GM12878 (cell line): ENCODE measurements at regions not wholly inside any gene's neighbourhood (a gene's known extent, or its start where the extent isn't known, plus 50 kb on each side); places are given as distances from the start of the nearest gene placed in this dataset.
A peak's percentile ranks its signal among the peaks of the same experiment; 100 is the strongest.

ENCODE experiments used
- ASH2L ChIP-seq: fragments of 300-600, 200-600 bp; sonication (generic); IDR thresholded peaks from 2 replicates; pipeline ENCODE4 v1.6.1; 2017; ENCODE audit warnings: low read depth, mild to moderate bottlenecking, borderline replicate concordance
- EGR1 ChIP-seq, 2 experiments: IDR thresholded peaks; 1 replicate in 1 of 2; 2 replicates in 1 of 2; pipeline ENCODE4 v1.6.1; 2011 to 2012; ENCODE audit warnings: low read depth in 2 of 2, low read length in 2 of 2, borderline replicate concordance in 1 of 2, mild to moderate bottlenecking in 1 of 2, moderate library complexity in 1 of 2
- ETV6 ChIP-seq, 2 experiments: fragments of 450-650 bp in 1 of 2; IDR thresholded peaks in 1 of 2; conservative IDR thresholded peaks in 1 of 2; 2 replicates each; pipeline ENCODE4 v1.6.1; 2014; ENCODE audit warnings: antibody characterized with exemption in 1 of 2, borderline replicate concordance in 1 of 2, low read depth in 1 of 2, mild to moderate bottlenecking in 1 of 2, moderate library complexity in 1 of 2
- GATAD2B ChIP-seq: fragments of 450-650 bp; conservative IDR thresholded peaks from 2 replicates; pipeline ENCODE4 v1.6.1; 2017; ENCODE audit warnings: low read depth, mild to moderate bottlenecking, moderate library complexity
- IKZF2 ChIP-seq, 2 experiments: fragments of 450-650 bp; IDR thresholded peaks; 2 replicates each; pipeline ENCODE4 v1.6.1; 2017; ENCODE audit warnings: mild to moderate bottlenecking in 2 of 2, moderate library complexity in 2 of 2
- KDM1A ChIP-seq: fragments of 200-600 bp; sonication (generic); IDR thresholded peaks from 2 replicates; pipeline ENCODE4 v1.6.1; 2016; ENCODE audit warnings: borderline replicate concordance
- MEF2B ChIP-seq: fragments of 450-650 bp; IDR thresholded peaks from 2 replicates; pipeline ENCODE4 v1.6.1; 2018; ENCODE audit warnings: mild to moderate bottlenecking, moderate library complexity; ENCODE audit not compliant: partially characterized antibody, poor library complexity, severe bottlenecking
- PAX8 ChIP-seq: fragments of 450-650 bp; IDR thresholded peaks from 2 replicates; pipeline ENCODE4 v1.6.1; 2017; ENCODE audit warnings: mild to moderate bottlenecking, moderate library complexity
- RAD21 ChIP-seq: IDR thresholded peaks from 2 replicates; pipeline ENCODE4 v1.6.1; 2011; ENCODE audit warnings: mild to moderate bottlenecking, low read depth, low read length, moderate library complexity; ENCODE audit not compliant: insufficient read depth
- TBL1XR1 ChIP-seq: IDR thresholded peaks from 2 replicates; pipeline ENCODE4 v1.6.1; 2012; ENCODE audit warnings: low read depth, low read length, improper control_type of control experiment
- ZZZ3 ChIP-seq: IDR thresholded peaks from 2 replicates; pipeline ENCODE4 v1.6.1; 2011; ENCODE audit warnings: low read depth; ENCODE audit not compliant: control insufficient read depth, insufficient read length
- TF ChIP-seq, protein P1 (sequence below): IDR thresholded peaks from 2 replicates; pipeline ENCODE4 v1.6.1; 2011; ENCODE audit warnings: mild to moderate bottlenecking, low read depth, low read length, moderate library complexity; ENCODE audit not compliant: insufficient replicate concordance
- TF ChIP-seq, protein P2 (sequence below): IDR thresholded peaks from 2 replicates; pipeline ENCODE4 v1.6.1; 2012; ENCODE audit warnings: low read depth, low read length, improper control_type of control experiment
- TF ChIP-seq, protein P3 (sequence below): IDR thresholded peaks from 2 replicates; pipeline ENCODE4 v1.6.1; 2012; ENCODE audit warnings: low read length, inconsistent platforms
- TF ChIP-seq, protein P4 (sequence below): fragments of 450-650 bp; IDR thresholded peaks from 2 replicates; pipeline ENCODE4 v1.6.1; 2018; ENCODE audit warnings: mild to moderate bottlenecking, low read depth, moderate library complexity; ENCODE audit not compliant: partially characterized antibody

DNA sequence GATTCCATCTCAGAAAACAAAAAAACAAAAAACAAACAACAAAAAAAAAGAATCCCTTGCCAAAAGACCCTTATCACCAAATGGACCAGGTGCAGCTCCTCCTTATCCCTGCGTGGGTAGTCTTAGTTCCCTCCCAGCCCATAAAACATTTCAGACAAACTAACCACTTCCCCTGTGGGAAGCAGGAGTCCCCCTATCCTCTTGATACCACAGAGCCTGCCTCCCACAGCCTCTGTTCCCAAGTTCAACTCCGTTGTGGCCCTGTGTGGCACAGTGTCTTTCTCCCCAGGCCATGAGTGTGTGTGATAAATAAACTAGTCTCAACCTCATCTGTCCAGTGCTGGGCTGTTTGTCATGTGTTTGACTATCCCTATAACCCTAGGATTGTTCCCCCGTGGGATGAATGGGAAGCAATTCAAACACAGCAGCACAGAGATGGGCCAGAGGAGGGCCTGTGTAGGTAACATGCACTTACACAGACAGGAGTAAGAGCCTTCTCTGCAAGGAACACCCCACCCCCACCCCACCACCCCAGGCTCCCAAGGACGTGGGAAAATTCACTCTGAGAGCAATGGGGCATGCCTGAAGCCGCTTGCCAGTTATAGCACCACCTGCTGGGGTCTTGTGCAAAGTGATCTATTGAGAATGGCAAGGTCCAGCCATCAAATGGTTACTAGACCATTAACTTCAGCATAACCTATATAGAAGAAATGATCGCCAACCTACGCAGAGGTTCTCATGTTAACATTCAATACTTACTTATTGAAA is 147.1 kb upstream of the GHITM start (continued):
- TF ChIP-seq ETV6 (conservative IDR thresholded peaks at IDR 0.05 in 1 of 2, IDR thresholded peaks at IDR 0.05 in 1 of 2; ENCODE audit: borderline replicate concordance in 1 of 2, low read depth in 1 of 2) (no peak), GATAD2B (no peak), TBL1XR1 (no peak), KDM1A (no peak), RAD21 (peak; percentile 55), ASH2L (no peak), PAX8 (no peak), EGR1 (IDR thresholded peaks at IDR 0.05; ENCODE audit: borderline replicate concordance in 1 of 2, low read depth in 2 of 2, low read length in 2 of 2) (no peak), IKZF2 (IDR thresholded peaks at IDR 0.05) (peak in 1 of 2 experiments; percentile 31; a peak in 1 of 4 replicates), MEF2B (peak; percentile 64), ZZZ3 (no peak)
- TF ChIP-seq, protein P1, sequence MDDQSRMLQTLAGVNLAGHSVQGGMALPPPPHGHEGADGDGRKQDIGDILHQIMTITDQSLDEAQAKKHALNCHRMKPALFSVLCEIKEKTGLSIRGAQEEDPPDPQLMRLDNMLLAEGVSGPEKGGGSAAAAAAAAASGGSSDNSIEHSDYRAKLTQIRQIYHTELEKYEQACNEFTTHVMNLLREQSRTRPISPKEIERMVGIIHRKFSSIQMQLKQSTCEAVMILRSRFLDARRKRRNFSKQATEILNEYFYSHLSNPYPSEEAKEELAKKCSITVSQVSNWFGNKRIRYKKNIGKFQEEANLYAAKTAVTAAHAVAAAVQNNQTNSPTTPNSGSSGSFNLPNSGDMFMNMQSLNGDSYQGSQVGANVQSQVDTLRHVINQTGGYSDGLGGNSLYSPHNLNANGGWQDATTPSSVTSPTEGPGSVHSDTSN = no peak
- TF ChIP-seq, protein P2, sequence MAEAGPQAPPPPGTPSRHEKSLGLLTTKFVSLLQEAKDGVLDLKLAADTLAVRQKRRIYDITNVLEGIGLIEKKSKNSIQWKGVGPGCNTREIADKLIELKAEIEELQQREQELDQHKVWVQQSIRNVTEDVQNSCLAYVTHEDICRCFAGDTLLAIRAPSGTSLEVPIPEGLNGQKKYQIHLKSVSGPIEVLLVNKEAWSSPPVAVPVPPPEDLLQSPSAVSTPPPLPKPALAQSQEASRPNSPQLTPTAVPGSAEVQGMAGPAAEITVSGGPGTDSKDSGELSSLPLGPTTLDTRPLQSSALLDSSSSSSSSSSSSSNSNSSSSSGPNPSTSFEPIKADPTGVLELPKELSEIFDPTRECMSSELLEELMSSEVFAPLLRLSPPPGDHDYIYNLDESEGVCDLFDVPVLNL = no peak
- TF ChIP-seq, protein P3, sequence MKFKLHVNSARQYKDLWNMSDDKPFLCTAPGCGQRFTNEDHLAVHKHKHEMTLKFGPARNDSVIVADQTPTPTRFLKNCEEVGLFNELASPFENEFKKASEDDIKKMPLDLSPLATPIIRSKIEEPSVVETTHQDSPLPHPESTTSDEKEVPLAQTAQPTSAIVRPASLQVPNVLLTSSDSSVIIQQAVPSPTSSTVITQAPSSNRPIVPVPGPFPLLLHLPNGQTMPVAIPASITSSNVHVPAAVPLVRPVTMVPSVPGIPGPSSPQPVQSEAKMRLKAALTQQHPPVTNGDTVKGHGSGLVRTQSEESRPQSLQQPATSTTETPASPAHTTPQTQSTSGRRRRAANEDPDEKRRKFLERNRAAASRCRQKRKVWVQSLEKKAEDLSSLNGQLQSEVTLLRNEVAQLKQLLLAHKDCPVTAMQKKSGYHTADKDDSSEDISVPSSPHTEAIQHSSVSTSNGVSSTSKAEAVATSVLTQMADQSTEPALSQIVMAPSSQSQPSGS = no peak
- TF ChIP-seq, protein P4, sequence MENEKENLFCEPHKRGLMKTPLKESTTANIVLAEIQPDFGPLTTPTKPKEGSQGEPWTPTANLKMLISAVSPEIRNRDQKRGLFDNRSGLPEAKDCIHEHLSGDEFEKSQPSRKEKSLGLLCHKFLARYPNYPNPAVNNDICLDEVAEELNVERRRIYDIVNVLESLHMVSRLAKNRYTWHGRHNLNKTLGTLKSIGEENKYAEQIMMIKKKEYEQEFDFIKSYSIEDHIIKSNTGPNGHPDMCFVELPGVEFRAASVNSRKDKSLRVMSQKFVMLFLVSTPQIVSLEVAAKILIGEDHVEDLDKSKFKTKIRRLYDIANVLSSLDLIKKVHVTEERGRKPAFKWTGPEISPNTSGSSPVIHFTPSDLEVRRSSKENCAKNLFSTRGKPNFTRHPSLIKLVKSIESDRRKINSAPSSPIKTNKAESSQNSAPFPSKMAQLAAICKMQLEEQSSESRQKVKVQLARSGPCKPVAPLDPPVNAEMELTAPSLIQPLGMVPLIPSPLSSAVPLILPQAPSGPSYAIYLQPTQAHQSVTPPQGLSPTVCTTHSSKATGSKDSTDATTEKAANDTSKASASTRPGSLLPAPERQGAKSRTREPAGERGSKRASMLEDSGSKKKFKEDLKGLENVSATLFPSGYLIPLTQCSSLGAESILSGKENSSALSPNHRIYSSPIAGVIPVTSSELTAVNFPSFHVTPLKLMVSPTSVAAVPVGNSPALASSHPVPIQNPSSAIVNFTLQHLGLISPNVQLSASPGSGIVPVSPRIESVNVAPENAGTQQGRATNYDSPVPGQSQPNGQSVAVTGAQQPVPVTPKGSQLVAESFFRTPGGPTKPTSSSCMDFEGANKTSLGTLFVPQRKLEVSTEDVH = no peak
